ENCODE measurements at regions not wholly inside any gene's neighbourhood (a gene's known extent, or its start where the extent isn't known, plus 50 kb on each side); places are given as distances from the start of the nearest gene placed in this dataset.

DNA sequence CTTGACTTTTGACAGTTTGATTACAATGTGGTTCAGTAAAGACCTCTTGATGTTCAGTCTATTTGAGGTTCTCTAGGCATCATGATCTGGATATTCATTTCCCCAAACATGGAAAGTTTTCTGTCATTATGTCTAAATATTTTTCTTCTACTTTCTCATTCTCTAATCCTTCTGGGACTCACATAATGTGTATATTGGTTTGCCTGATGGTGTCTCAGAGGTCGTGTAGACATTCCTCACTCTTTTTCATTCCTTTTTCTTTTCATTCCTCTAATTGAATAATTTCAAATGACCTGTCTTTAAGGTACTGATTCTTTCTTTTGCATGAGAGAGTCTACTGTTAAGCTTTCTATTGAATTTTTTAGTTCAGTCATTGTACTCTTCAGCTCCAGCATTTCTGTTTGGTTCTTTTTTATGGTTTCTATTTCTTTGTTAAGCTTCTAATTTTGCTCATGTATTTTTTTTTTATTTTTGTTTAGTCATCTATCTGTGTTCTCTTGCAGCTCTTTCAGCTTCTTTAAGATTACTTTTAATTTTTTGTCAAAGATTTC lies 158.4 kb downstream of the GDAP2 start:
- Histone ChIP-seq H2AK5ac (ENCODE audit: low read length, severe bottlenecking) (no peak overlapping the region), H4K8ac (ENCODE audit: low read length) (no peak overlapping the region), H2BK120ac (ENCODE audit: low read depth, low read length) (no peak overlapping the region), H2BK12ac (ENCODE audit: low read length in 2 of 2) (no peak overlapping the region), H4K91ac (ENCODE audit: low read length) (no peak overlapping the region), H3K23ac (ENCODE audit: low read length in 2 of 2) (no peak overlapping the region), H2AFZ (ENCODE audit: low read depth, low read length) (no peak overlapping the region), H3K9me3 (ENCODE audit: control insufficient read depth, low read length) (peaks cover 40% of the 10 kb centered on the region), H2BK15ac (ENCODE audit: low read depth, poor library complexity, severe bottlenecking) (no peak overlapping the region), H3K79me1 (replicated peaks; ENCODE audit: low read length, poor library complexity, severe bottlenecking) (no peaks in the 10 kb centered on the region), H2BK5ac (ENCODE audit: low read depth, low read length, poor library complexity, severe bottlenecking) (no peak overlapping the region), H3K4me3 (ENCODE audit: insufficient read depth in 1 of 2, low read depth in 1 of 2, low read length in 2 of 2) (no peak overlapping the region), H3K4me2 (ENCODE audit: low read length, poor library complexity, severe bottlenecking) (no peak overlapping the region), H3K4me1 (ENCODE audit: control insufficient read depth, insufficient read depth, low read depth, low read length) (no peaks in the 10 kb centered on the region), H3K36me3 (ENCODE audit: control insufficient read depth in 1 of 2, insufficient read depth in 2 of 2, low read depth in 1 of 2, low read length in 2 of 2) (no peaks in the 10 kb centered on the region), H3K27ac (ENCODE audit: low read length, poor library complexity, severe bottlenecking) (no peak overlapping the region), H3K27me3 (ENCODE audit: control insufficient read depth in 1 of 2, insufficient read depth in 1 of 2, low read length in 2 of 2) (no peaks in the 10 kb centered on the region), H3K18ac (ENCODE audit: low read depth in 1 of 2, low read length in 2 of 2) (no peak overlapping the region), H3K14ac (ENCODE audit: low read length in 2 of 2) (no peak overlapping the region), H3K9ac (ENCODE audit: low read length) (no peak overlapping the region), H3K4ac (ENCODE audit: low read depth in 1 of 2, low read length in 2 of 2) (no peak overlapping the region)
- no CpG with 5 or more reads among the region's 1 CpG for WGBS
- DNase-seq, result no peak

DNA sequence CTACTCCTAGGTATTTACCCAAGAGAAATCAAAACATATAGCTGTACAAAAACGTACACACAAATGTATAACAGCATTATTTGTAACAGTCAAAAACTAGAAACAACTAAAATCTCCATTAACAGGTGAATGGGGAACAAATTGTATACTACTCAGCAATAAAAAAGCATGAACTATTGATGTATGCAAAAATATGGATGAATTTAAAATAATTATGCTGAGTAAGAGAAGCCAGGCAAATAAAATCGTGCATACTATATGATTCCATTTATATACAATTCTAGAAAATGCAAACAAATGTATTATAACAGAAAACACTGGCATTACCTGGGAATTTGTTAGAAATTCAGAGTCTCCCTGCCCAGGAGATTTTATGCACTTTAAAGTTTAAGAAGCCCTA lies 150.1 kb downstream of the GDAP2 start:
- Histone ChIP-seq H2BK5ac (ENCODE audit: low read depth, low read length, poor library complexity, severe bottlenecking) (no peak overlapping the region), H4K8ac (ENCODE audit: low read length) (no peak overlapping the region), H2BK120ac (ENCODE audit: low read depth, low read length) (no peak overlapping the region), H3K9me3 (ENCODE audit: control insufficient read depth, low read length) (no peaks in the 10 kb centered on the region), H3K79me1 (replicated peaks; ENCODE audit: low read length, poor library complexity, severe bottlenecking) (no peaks in the 10 kb centered on the region), H3K23ac (ENCODE audit: low read length in 2 of 2) (no peak overlapping the region), H3K27me3 (ENCODE audit: control insufficient read depth in 1 of 2, insufficient read depth in 1 of 2, low read length in 2 of 2) (no peaks in the 10 kb centered on the region), H3K9ac (ENCODE audit: low read length) (no peak overlapping the region), H3K14ac (ENCODE audit: low read length in 2 of 2) (no peak overlapping the region), H2BK15ac (ENCODE audit: low read depth, poor library complexity, severe bottlenecking) (no peak overlapping the region), H3K27ac (ENCODE audit: low read length, poor library complexity, severe bottlenecking) (no peak overlapping the region), H3K36me3 (ENCODE audit: control insufficient read depth in 1 of 2, insufficient read depth in 2 of 2, low read depth in 1 of 2, low read length in 2 of 2) (no peaks in the 10 kb centered on the region), H3K4ac (ENCODE audit: low read depth in 1 of 2, low read length in 2 of 2) (no peak overlapping the region), H2BK12ac (ENCODE audit: low read length in 2 of 2) (no peak overlapping the region), H4K91ac (ENCODE audit: low read length) (no peak overlapping the region), H3K4me2 (ENCODE audit: low read length, poor library complexity, severe bottlenecking) (no peak overlapping the region), H3K4me1 (ENCODE audit: control insufficient read depth, insufficient read depth, low read depth, low read length) (no peaks in the 10 kb centered on the region), H3K4me3 (ENCODE audit: insufficient read depth in 1 of 2, low read depth in 1 of 2, low read length in 2 of 2) (no peak overlapping the region), H3K18ac (ENCODE audit: low read depth in 1 of 2, low read length in 2 of 2) (no peak overlapping the region), H2AFZ (ENCODE audit: low read depth, low read length) (no peak overlapping the region), H2AK5ac (ENCODE audit: low read length, severe bottlenecking) (no peak overlapping the region)
- no peak for DNase-seq
- WGBS, result 100% methylated on average over 1 of the region's 2 CpGs

DNA sequence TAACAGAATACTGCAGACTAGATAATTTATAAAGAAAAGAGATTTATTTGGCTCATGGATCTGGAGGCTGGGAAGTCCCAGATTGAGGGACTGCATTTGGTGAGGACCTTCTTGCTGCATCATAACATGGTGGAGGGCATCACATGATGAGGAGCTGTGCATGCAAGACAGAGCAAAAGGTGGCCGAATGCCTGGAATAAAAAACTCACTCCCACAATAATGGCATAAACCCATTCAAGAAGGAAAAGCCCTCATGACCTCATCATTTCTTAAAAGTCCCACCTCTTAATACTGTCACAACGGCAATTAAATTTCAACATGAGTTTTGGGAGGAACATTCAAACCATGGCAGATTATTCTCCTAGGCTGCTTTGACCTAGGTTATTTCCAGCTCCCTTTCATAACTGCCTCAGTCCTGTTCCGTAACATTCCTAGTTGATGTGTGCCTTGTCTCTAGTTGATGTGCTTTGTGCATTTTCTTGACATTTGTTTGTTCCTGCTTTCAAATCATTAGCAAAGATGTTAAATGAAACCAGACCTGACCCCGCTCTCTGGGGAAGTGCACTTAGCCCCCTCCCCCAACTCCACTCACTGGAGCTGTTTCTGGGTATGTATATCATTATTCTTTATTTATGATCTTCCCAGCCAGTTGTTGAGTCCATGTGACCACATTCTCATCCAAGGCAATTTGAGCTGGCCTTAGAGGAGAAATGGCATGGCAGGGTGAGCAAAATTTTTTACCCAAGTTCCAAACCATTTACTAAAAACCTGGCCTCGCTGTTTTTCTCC lies 148.5 kb downstream of the GDAP2 start:
- WGBS, result 29% methylated on average over 3 of the region's 5 CpGs

DNA sequence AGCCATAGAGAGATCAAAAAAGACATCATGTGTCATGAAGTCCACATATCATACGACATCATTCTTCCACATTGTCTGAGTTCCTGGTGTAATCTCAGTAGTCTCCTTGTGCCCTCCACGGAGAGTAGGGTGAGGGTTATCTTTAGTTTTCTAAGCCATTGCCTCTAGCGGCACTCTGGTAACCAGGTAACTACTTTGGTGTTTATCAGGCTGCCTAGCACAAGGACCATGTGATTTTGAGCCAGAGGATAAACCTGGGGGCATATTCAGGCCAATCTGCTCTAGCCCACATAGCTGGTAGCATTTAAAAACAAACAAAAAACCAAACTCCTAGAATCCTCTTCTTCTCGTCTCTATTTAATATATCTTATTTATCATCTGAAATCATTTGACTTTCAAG lies 147.4 kb downstream of the GDAP2 start:
- no peak for DNase-seq
- Histone ChIP-seq H3K79me1 (replicated peaks; ENCODE audit: low read length, poor library complexity, severe bottlenecking) (no peaks in the 10 kb centered on the region), H2AFZ (ENCODE audit: low read depth, low read length) (no peak overlapping the region), H4K8ac (ENCODE audit: low read length) (peak overlapping the region; percentile 64), H3K27me3 (ENCODE audit: control insufficient read depth in 1 of 2, insufficient read depth in 1 of 2, low read length in 2 of 2) (no peaks in the 10 kb centered on the region), H3K14ac (ENCODE audit: low read length in 2 of 2) (no peak overlapping the region), H3K36me3 (ENCODE audit: control insufficient read depth in 1 of 2, insufficient read depth in 2 of 2, low read depth in 1 of 2, low read length in 2 of 2) (no peaks in the 10 kb centered on the region), H3K23ac (ENCODE audit: low read length in 2 of 2) (no peak overlapping the region), H3K9me3 (ENCODE audit: control insufficient read depth, low read length) (no peaks in the 10 kb centered on the region), H3K4me1 (ENCODE audit: control insufficient read depth, insufficient read depth, low read depth, low read length) (no peaks in the 10 kb centered on the region), H2AK5ac (ENCODE audit: low read length, severe bottlenecking) (no peak overlapping the region), H3K4me3 (ENCODE audit: insufficient read depth in 1 of 2, low read depth in 1 of 2, low read length in 2 of 2) (no peak overlapping the region), H3K4me2 (ENCODE audit: low read length, poor library complexity, severe bottlenecking) (no peak overlapping the region), H2BK12ac (ENCODE audit: low read length in 2 of 2) (peak overlapping the region in 1 of 2 experiments; percentile 84), H3K9ac (ENCODE audit: low read length) (no peak overlapping the region), H2BK15ac (ENCODE audit: low read depth, poor library complexity, severe bottlenecking) (no peak overlapping the region), H3K4ac (ENCODE audit: low read depth in 1 of 2, low read length in 2 of 2) (peak overlapping the region in 1 of 2 experiments; percentile 1), H3K27ac (ENCODE audit: low read length, poor library complexity, severe bottlenecking) (no peak overlapping the region), H2BK5ac (ENCODE audit: low read depth, low read length, poor library complexity, severe bottlenecking) (no peak overlapping the region), H2BK120ac (ENCODE audit: low read depth, low read length) (no peak overlapping the region), H4K91ac (ENCODE audit: low read length) (peak overlapping the region; percentile 50), H3K18ac (ENCODE audit: low read depth in 1 of 2, low read length in 2 of 2) (peak overlapping the region in 1 of 2 experiments; percentile 37)
- 71% methylated on average over 4 of the region's 4 CpGs for WGBS

More for the DNA sequence above, 148.5 kb downstream of the GDAP2 start:
- H3K4me2 ChIP-seq (ENCODE audit: low read length, poor library complexity, severe bottlenecking), result no peak overlapping the region
- no peak overlapping the region for H3K18ac ChIP-seq (ENCODE audit: low read depth in 1 of 2, low read length in 2 of 2)
- no peaks in the 10 kb centered on the region for H3K9me3 ChIP-seq (ENCODE audit: control insufficient read depth, low read length)
- H3K36me3 ChIP-seq (ENCODE audit: control insufficient read depth in 1 of 2, insufficient read depth in 2 of 2, low read depth in 1 of 2, low read length in 2 of 2), result no peaks in the 10 kb centered on the region
- no peaks in the 10 kb centered on the region for H3K79me1 ChIP-seq (replicated peaks; ENCODE audit: low read length, poor library complexity, severe bottlenecking)
- H3K4me3 ChIP-seq (ENCODE audit: insufficient read depth in 1 of 2, low read depth in 1 of 2, low read length in 2 of 2), result peak overlapping the region in 1 of 2 experiments; percentile 11
- no peak overlapping the region for H4K91ac ChIP-seq (ENCODE audit: low read length)
- no peak overlapping the region for H3K4ac ChIP-seq (ENCODE audit: low read depth in 1 of 2, low read length in 2 of 2)
- H2BK120ac ChIP-seq (ENCODE audit: low read depth, low read length), result no peak overlapping the region
- no peak overlapping the region for H3K27ac ChIP-seq (ENCODE audit: low read length, poor library complexity, severe bottlenecking)
- no peak overlapping the region for H4K8ac ChIP-seq (ENCODE audit: low read length)
- peak; percentile 57 for DNase-seq
- no peak overlapping the region for H2AFZ ChIP-seq (ENCODE audit: low read depth, low read length)
- H3K14ac ChIP-seq (ENCODE audit: low read length in 2 of 2), result no peak overlapping the region
- no peak overlapping the region for H2BK15ac ChIP-seq (ENCODE audit: low read depth, poor library complexity, severe bottlenecking)
- no peak overlapping the region for H3K23ac ChIP-seq (ENCODE audit: low read length in 2 of 2)
- no peaks in the 10 kb centered on the region for H3K27me3 ChIP-seq (ENCODE audit: control insufficient read depth in 1 of 2, insufficient read depth in 1 of 2, low read length in 2 of 2)
- no peaks in the 10 kb centered on the region for H3K4me1 ChIP-seq (ENCODE audit: control insufficient read depth, insufficient read depth, low read depth, low read length)
- H2AK5ac ChIP-seq (ENCODE audit: low read length, severe bottlenecking), result no peak overlapping the region
- H2BK5ac ChIP-seq (ENCODE audit: low read depth, low read length, poor library complexity, severe bottlenecking), result no peak overlapping the region
- no peak overlapping the region for H2BK12ac ChIP-seq (ENCODE audit: low read length in 2 of 2)
- H3K9ac ChIP-seq (ENCODE audit: low read length), result no peak overlapping the region

All from mesenchymal stem cell (in vitro differentiated cells and primary cell).